Cardiac muscle cell (in vitro differentiated cells and primary cell): ENCODE measurements at regions not wholly inside any gene's neighbourhood (a gene's known extent, or its start where the extent isn't known, plus 50 kb on each side); places are given as distances from the start of the nearest gene placed in this dataset.

Experiments
- DNase-seq, 2 donors: peaks; one replicate each; pipeline versions ENCODE4 v3.0.0 to v3.0.0-alpha.2; 2010 to 2017; ENCODE audit warnings: low read depth in 1 of 2, low spot score in 1 of 2
- H3K27ac ChIP-seq: fragments of 200-600 bp; sonication (generic); 2 replicates; pipeline ENCODE4 v1.5.1; 2016
- H3K27me3 ChIP-seq: fragments of 200-600 bp; sonication (generic); 2 replicates; pipeline ENCODE4 v1.6.0; 2016; ENCODE audit warnings: control low read depth
- H3K36me3 ChIP-seq: fragments of 200-600 bp; sonication (generic); 2 replicates; pipeline ENCODE4 v1.5.1; 2016; ENCODE audit warnings: control low read depth
- H3K4me1 ChIP-seq: fragments of 200-600 bp; sonication (generic); 2 replicates; pipeline ENCODE4 v1.8.1; 2017; ENCODE audit warnings: low read depth, mild to moderate bottlenecking, mixed run types
- H3K4me3 ChIP-seq: fragments of 200-600 bp; sonication (generic); 2 replicates; pipeline ENCODE4 v1.5.1; 2016; ENCODE audit warnings: mild to moderate bottlenecking
- H3K9me3 ChIP-seq: fragments of 200-600 bp; sonication (generic); 2 replicates; pipeline ENCODE4 v1.5.1; 2017; ENCODE audit warnings: low read depth, mild to moderate bottlenecking, control low read depth
- CTCF ChIP-seq: IDR thresholded peaks from 2 replicates; pipeline ENCODE4 v1.5.1; 2012; ENCODE audit warnings: low read depth, mild to moderate bottlenecking, low read length

GRCh38 chr17:77503293-77503655 is 362.5 kb downstream of the SEC14L1 start:
- Histone ChIP-seq H3K27ac (no peak overlapping the region), H3K9me3 (no peaks in the 10 kb centered on the region), H3K4me1 (no peaks in the 10 kb centered on the region), H3K36me3 (no peaks in the 10 kb centered on the region), H3K27me3 (no peaks in the 10 kb centered on the region), H3K4me3 (no peak overlapping the region)
- TF ChIP-seq CTCF: no peak
- no peak for DNase-seq

- Histone ChIP-seq H3K4me3 (no peak overlapping the region), H3K4me1 (no peaks in the 10 kb centered on the region), H3K27me3 (no peaks in the 10 kb centered on the region), H3K27ac (no peak overlapping the region), H3K36me3 (no peaks in the 10 kb centered on the region), H3K9me3 (no peaks in the 10 kb centered on the region)
- no peak for TF ChIP-seq CTCF
- DNase-seq: no peak
Observed at GRCh38 chr17:77503916-77504651, 363.3 kb downstream of the SEC14L1 start.

- no peak for DNase-seq
Observed at GRCh38 chr17:77504652-77505155, 363.9 kb downstream of the SEC14L1 start.

GRCh38 chr17:77505181-77505639 is 364.4 kb downstream of the SEC14L1 start:
- Histone ChIP-seq H3K27ac (no peak overlapping the region), H3K4me3 (no peak overlapping the region), H3K9me3 (no peaks in the 10 kb centered on the region), H3K4me1 (no peaks in the 10 kb centered on the region), H3K27me3 (no peaks in the 10 kb centered on the region), H3K36me3 (no peaks in the 10 kb centered on the region)
- DNase-seq: no peak
- no peak for TF ChIP-seq CTCF

More at GRCh38 chr17:77504652-77505155, 363.9 kb downstream of the SEC14L1 start:
- Histone ChIP-seq H3K9me3 (no peaks in the 10 kb centered on the region), H3K4me1 (no peaks in the 10 kb centered on the region), H3K27ac (no peak overlapping the region), H3K36me3 (no peaks in the 10 kb centered on the region), H3K4me3 (no peak overlapping the region), H3K27me3 (no peaks in the 10 kb centered on the region)
- no peak for TF ChIP-seq CTCF

- no peaks in the 10 kb centered on the region for H3K9me3 ChIP-seq
- no peaks in the 10 kb centered on the region for H3K27me3 ChIP-seq
- H3K27ac ChIP-seq: no peak overlapping the region
- TF ChIP-seq CTCF: no peak
- no peaks in the 10 kb centered on the region for H3K4me1 ChIP-seq
- no peak overlapping the region for H3K4me3 ChIP-seq
- DNase-seq: no peak
- H3K36me3 ChIP-seq: no peaks in the 10 kb centered on the region
Observed at GRCh38 chr17:77506371-77506991, 365.7 kb downstream of the SEC14L1 start.
